ENCODE measurements at regions not wholly inside any gene's neighbourhood (a gene's known extent, or its start where the extent isn't known, plus 50 kb on each side); places are given as distances from the start of the nearest gene placed in this dataset.
"Not testable (repeated sequence)": the region's sequence is repeated elsewhere in the genome, so short reads cannot be mapped to it uniquely, and the experiment has no call there.

DNA sequence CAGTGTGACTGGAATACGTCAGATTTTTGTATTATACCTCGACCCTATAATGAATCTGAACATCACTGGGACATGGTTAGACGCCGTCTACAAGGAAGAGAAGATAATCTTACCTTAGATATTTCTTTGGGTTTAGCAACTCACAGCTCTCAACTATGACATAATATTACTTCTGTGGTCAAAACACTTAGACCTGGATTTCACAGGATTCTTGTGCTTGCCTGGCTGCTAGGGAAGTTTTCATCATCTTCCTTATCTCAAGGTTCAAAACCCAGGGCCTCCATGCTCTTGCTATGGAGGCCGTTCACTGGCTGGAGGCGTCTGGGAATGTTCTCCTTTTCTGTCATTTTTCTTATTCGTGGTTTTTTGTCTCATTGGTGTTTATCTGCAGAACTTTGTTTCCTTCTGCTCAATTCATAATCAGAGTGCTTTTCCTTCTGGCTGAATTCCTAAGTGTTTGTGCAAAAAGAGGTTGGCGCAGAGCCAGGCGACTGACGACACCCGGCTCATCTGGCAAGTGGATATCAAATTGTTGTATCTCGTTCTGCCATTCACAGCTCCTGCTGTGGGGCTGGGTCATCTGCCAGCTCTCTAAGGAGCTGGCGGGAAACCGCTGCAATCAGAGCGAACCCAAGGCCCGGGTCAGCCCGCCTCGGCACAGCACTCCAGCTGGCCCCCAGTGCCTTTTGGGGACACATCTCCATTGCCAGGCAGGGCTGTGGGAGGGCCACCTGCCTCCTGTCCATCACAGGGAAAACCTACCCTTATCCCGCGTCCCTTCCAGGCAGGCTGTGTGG, 68.1 kb upstream of the DEFB108B start:
- H3K27me3 ChIP-seq (ENCODE audit: insufficient read depth, poor library complexity, severe bottlenecking); ATAC-seq (ENCODE audit: low read depth); H3K27ac ChIP-seq (ENCODE audit: poor library complexity, severe bottlenecking); H3K36me3 ChIP-seq (ENCODE audit: low read depth); H3K4me1 ChIP-seq (ENCODE audit: insufficient read depth, poor library complexity, severe bottlenecking); H3K4me3 ChIP-seq (ENCODE audit: severe bottlenecking); H3K9me3 ChIP-seq (ENCODE audit: severe bottlenecking); DNase-seq (ENCODE audit: low spot score): not testable (repeated sequence)

DNA sequence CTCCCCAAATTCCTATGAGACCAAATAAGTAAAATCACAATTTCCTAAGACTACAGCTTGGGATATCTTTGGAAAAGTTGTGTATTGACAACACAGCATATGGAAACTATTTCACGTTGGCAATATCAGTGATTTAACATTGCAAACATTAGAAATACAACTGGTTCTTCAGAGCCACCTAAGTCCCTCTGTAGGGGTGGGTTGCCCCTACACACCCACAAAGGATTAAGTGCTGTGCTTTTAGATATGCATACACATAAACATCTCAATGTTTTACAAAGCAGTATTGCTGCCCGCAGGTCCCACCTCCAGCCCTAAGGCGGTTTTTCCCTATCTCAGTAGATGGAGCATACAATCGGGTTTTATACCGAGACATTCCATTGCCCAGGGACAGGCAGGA, 66.0 kb upstream of the DEFB108B start:
- H3K4me3 ChIP-seq (ENCODE audit: severe bottlenecking); H3K36me3 ChIP-seq (ENCODE audit: low read depth); H3K27ac ChIP-seq (ENCODE audit: poor library complexity, severe bottlenecking); H3K9me3 ChIP-seq (ENCODE audit: severe bottlenecking); H3K27me3 ChIP-seq (ENCODE audit: insufficient read depth, poor library complexity, severe bottlenecking); DNase-seq (ENCODE audit: low spot score); H3K4me1 ChIP-seq (ENCODE audit: insufficient read depth, poor library complexity, severe bottlenecking); ATAC-seq (ENCODE audit: low read depth): not testable (repeated sequence)

DNA sequence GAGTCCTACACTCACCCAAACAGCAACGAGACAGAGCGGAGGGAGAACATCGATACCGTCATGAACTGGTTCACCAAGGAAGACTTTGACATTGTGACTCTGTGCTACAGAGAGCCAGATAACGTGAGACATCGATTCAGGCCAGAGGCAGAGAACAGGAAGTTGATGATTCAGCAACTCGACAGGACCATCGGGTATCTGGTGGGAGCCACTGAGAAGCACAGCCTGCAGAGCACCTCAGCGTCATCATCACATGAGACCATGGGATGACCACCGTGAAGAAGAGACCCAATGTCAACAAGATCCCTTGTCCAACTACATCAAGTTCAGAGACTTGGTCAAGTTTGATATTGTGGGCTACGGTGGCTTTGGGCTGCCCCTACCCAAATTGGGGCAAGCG, 60.8 kb upstream of the DEFB108B start:
- not testable (repeated sequence) for H3K9me3 ChIP-seq (ENCODE audit: severe bottlenecking); H3K27ac ChIP-seq (ENCODE audit: poor library complexity, severe bottlenecking); DNase-seq (ENCODE audit: low spot score); H3K36me3 ChIP-seq (ENCODE audit: low read depth); ATAC-seq (ENCODE audit: low read depth); H3K4me3 ChIP-seq (ENCODE audit: severe bottlenecking); H3K27me3 ChIP-seq (ENCODE audit: insufficient read depth, poor library complexity, severe bottlenecking); H3K4me1 ChIP-seq (ENCODE audit: insufficient read depth, poor library complexity, severe bottlenecking)

GRCh38 chr11:71774603-71775222, 58.3 kb upstream of the DEFB108B start:
- no peaks in the 10 kb centered on the region for H3K27me3 ChIP-seq (ENCODE audit: insufficient read depth, poor library complexity, severe bottlenecking)
- no peak for ATAC-seq (ENCODE audit: low read depth)
- DNase-seq (ENCODE audit: low spot score), result no peak
- no peak overlapping the region for H3K4me3 ChIP-seq (ENCODE audit: severe bottlenecking)
- no peaks in the 10 kb centered on the region for H3K36me3 ChIP-seq (ENCODE audit: low read depth)
- H3K4me1 ChIP-seq (ENCODE audit: insufficient read depth, poor library complexity, severe bottlenecking), result no peaks in the 10 kb centered on the region
- H3K9me3 ChIP-seq (ENCODE audit: severe bottlenecking), result no peaks in the 10 kb centered on the region
- TF ChIP-seq, protein P1, sequence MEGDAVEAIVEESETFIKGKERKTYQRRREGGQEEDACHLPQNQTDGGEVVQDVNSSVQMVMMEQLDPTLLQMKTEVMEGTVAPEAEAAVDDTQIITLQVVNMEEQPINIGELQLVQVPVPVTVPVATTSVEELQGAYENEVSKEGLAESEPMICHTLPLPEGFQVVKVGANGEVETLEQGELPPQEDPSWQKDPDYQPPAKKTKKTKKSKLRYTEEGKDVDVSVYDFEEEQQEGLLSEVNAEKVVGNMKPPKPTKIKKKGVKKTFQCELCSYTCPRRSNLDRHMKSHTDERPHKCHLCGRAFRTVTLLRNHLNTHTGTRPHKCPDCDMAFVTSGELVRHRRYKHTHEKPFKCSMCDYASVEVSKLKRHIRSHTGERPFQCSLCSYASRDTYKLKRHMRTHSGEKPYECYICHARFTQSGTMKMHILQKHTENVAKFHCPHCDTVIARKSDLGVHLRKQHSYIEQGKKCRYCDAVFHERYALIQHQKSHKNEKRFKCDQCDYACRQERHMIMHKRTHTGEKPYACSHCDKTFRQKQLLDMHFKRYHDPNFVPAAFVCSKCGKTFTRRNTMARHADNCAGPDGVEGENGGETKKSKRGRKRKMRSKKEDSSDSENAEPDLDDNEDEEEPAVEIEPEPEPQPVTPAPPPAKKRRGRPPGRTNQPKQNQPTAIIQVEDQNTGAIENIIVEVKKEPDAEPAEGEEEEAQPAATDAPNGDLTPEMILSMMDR (IDR thresholded peaks at IDR 0.05; ENCODE audit: poor library complexity, severe bottlenecking), result no peak
- no peak overlapping the region for H3K27ac ChIP-seq (ENCODE audit: poor library complexity, severe bottlenecking)

GRCh38 chr11:71780116-71780515, 52.9 kb upstream of the DEFB108B start:
- H3K9me3 ChIP-seq (ENCODE audit: severe bottlenecking); H3K4me3 ChIP-seq (ENCODE audit: severe bottlenecking); ATAC-seq (ENCODE audit: low read depth); H3K27me3 ChIP-seq (ENCODE audit: insufficient read depth, poor library complexity, severe bottlenecking); H3K36me3 ChIP-seq (ENCODE audit: low read depth); H3K4me1 ChIP-seq (ENCODE audit: insufficient read depth, poor library complexity, severe bottlenecking); DNase-seq (ENCODE audit: low spot score); H3K27ac ChIP-seq (ENCODE audit: poor library complexity, severe bottlenecking): not testable (repeated sequence)

GRCh38 chr11:71780771-71781170, 52.2 kb upstream of the DEFB108B start:
- H3K4me1 ChIP-seq (ENCODE audit: insufficient read depth, poor library complexity, severe bottlenecking); H3K9me3 ChIP-seq (ENCODE audit: severe bottlenecking); DNase-seq (ENCODE audit: low spot score); ATAC-seq (ENCODE audit: low read depth); H3K27ac ChIP-seq (ENCODE audit: poor library complexity, severe bottlenecking); H3K27me3 ChIP-seq (ENCODE audit: insufficient read depth, poor library complexity, severe bottlenecking); H3K4me3 ChIP-seq (ENCODE audit: severe bottlenecking); H3K36me3 ChIP-seq (ENCODE audit: low read depth): not testable (repeated sequence)

DNA sequence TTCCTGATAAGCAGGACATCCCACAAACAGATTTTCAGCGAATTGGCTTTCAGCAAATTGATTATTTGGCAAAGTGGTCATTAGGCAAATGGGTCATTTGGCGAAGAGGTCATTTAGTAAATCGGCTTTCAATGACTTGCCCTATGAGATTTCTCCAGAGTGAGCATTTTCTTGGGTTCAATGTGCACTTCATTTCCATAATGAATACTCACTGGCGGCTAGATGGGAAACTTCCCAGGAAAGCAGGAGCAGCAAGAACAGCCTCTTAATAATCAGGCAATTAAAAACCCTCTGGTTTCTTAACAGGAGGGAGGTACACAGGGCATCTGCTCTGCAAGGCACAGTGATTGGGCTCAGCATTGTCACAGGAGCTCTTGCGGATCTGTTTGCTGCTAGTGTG, 51.5 kb upstream of the DEFB108B start:
- H3K4me1 ChIP-seq (ENCODE audit: insufficient read depth, poor library complexity, severe bottlenecking); DNase-seq (ENCODE audit: low spot score); H3K27ac ChIP-seq (ENCODE audit: poor library complexity, severe bottlenecking); ATAC-seq (ENCODE audit: low read depth); H3K27me3 ChIP-seq (ENCODE audit: insufficient read depth, poor library complexity, severe bottlenecking); H3K4me3 ChIP-seq (ENCODE audit: severe bottlenecking); H3K9me3 ChIP-seq (ENCODE audit: severe bottlenecking); H3K36me3 ChIP-seq (ENCODE audit: low read depth): not testable (repeated sequence)

GRCh38 chr11:71782229-71782861, 50.7 kb upstream of the DEFB108B start:
- H3K36me3 ChIP-seq (ENCODE audit: low read depth); DNase-seq (ENCODE audit: low spot score): not testable (repeated sequence)

DNA sequence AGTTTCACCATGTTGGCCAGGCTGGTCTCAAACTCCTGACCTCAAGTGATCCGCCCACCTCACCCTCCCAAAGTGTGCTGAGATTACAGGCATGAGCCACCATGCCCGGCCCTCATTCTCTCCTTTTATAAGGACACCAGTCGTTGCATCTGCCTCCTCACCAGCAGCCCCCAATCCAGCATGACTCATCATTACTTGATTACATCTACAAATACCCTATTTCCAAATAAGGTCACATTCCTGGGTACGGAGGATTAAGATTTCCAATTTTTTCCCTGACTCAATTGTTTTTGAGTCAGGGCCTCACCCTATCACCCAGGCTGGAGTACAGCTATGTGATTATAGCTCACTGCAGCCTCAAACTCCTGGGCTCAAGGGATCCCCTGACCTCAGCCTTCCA, 49.8 kb upstream of the DEFB108B start:
- not testable (repeated sequence) for H3K27me3 ChIP-seq (ENCODE audit: insufficient read depth, poor library complexity, severe bottlenecking); ATAC-seq (ENCODE audit: low read depth); DNase-seq (ENCODE audit: low spot score); H3K4me1 ChIP-seq (ENCODE audit: insufficient read depth, poor library complexity, severe bottlenecking); H3K36me3 ChIP-seq (ENCODE audit: low read depth); H3K4me3 ChIP-seq (ENCODE audit: severe bottlenecking); H3K27ac ChIP-seq (ENCODE audit: poor library complexity, severe bottlenecking); H3K9me3 ChIP-seq (ENCODE audit: severe bottlenecking)

More at GRCh38 chr11:71782229-71782861, 50.7 kb upstream of the DEFB108B start:
- H3K9me3 ChIP-seq (ENCODE audit: severe bottlenecking); H3K27ac ChIP-seq (ENCODE audit: poor library complexity, severe bottlenecking); H3K4me1 ChIP-seq (ENCODE audit: insufficient read depth, poor library complexity, severe bottlenecking); H3K4me3 ChIP-seq (ENCODE audit: severe bottlenecking); H3K27me3 ChIP-seq (ENCODE audit: insufficient read depth, poor library complexity, severe bottlenecking); ATAC-seq (ENCODE audit: low read depth): not testable (repeated sequence)
